ENCODE measurements at regions not wholly inside any gene's neighbourhood (a gene's known extent, or its start where the extent isn't known, plus 50 kb on each side); places are given as distances from the start of the nearest gene placed in this dataset.

GRCh38 chrX:10984213-10984612 is 126.9 kb upstream of the HCCS start:
- TF ChIP-seq, protein P1, sequence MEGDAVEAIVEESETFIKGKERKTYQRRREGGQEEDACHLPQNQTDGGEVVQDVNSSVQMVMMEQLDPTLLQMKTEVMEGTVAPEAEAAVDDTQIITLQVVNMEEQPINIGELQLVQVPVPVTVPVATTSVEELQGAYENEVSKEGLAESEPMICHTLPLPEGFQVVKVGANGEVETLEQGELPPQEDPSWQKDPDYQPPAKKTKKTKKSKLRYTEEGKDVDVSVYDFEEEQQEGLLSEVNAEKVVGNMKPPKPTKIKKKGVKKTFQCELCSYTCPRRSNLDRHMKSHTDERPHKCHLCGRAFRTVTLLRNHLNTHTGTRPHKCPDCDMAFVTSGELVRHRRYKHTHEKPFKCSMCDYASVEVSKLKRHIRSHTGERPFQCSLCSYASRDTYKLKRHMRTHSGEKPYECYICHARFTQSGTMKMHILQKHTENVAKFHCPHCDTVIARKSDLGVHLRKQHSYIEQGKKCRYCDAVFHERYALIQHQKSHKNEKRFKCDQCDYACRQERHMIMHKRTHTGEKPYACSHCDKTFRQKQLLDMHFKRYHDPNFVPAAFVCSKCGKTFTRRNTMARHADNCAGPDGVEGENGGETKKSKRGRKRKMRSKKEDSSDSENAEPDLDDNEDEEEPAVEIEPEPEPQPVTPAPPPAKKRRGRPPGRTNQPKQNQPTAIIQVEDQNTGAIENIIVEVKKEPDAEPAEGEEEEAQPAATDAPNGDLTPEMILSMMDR (conservative IDR thresholded peaks at IDR 0.05; ENCODE audit: low read depth, low read length) = no peak
- TF ChIP-seq POLR2A (IDR thresholded peaks at IDR 0.05; ENCODE audit: low read depth, low read length) (no peak), MAFK (IDR thresholded peaks at IDR 0.05; ENCODE audit: low read depth, low read length) (no peak), SMC3 (IDR thresholded peaks at IDR 0.05; ENCODE audit: low read depth, low read length) (no peak), RFX5 (IDR thresholded peaks at IDR 0.05; ENCODE audit: low read depth, low read length) (no peak), MAZ (IDR thresholded peaks at IDR 0.05; ENCODE audit: borderline replicate concordance, low read depth, low read length) (no peak), CHD1 (IDR thresholded peaks at IDR 0.05; ENCODE audit: low read depth, low read length) (no peak), BHLHE40 (IDR thresholded peaks at IDR 0.05; ENCODE audit: low read depth, low read length) (no peak)
- TF ChIP-seq, protein P2, sequence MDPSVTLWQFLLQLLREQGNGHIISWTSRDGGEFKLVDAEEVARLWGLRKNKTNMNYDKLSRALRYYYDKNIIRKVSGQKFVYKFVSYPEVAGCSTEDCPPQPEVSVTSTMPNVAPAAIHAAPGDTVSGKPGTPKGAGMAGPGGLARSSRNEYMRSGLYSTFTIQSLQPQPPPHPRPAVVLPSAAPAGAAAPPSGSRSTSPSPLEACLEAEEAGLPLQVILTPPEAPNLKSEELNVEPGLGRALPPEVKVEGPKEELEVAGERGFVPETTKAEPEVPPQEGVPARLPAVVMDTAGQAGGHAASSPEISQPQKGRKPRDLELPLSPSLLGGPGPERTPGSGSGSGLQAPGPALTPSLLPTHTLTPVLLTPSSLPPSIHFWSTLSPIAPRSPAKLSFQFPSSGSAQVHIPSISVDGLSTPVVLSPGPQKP (IDR thresholded peaks at IDR 0.05; ENCODE audit: borderline replicate concordance, low read depth, low read length) = no peak
- TF ChIP-seq, protein P3, sequence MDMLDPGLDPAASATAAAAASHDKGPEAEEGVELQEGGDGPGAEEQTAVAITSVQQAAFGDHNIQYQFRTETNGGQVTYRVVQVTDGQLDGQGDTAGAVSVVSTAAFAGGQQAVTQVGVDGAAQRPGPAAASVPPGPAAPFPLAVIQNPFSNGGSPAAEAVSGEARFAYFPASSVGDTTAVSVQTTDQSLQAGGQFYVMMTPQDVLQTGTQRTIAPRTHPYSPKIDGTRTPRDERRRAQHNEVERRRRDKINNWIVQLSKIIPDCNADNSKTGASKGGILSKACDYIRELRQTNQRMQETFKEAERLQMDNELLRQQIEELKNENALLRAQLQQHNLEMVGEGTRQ (IDR thresholded peaks at IDR 0.05; ENCODE audit: low read depth, low read length) = no peak
